ENCODE measurements at regions not wholly inside any gene's neighbourhood (a gene's known extent, or its start where the extent isn't known, plus 50 kb on each side); places are given as distances from the start of the nearest gene placed in this dataset.

DNA sequence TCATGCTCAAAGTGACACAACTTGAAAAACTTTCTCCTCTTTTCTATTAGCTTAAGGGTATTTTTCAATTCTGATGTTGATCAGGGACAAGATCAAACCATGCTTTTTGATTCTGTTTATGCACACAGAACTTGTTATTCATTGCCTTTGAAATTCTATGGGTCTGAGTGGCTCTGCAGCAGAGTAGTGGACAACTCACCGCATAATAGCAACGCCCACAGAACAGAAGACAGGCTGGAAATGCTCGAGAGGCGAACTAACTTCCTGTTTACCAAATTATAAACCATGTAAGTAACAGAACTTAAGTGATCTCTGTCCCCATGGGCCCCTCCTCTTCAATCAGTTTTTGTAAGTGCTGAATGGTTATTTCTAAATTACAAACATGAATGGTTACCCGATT is 131.2 kb downstream of the CBLN2 start:
- ChIA-PET CTCF (no interaction called here), POLR2A (ENCODE audit: low non-redundant PET) (no interaction called here)
- H3K9me3 ChIP-seq (ENCODE audit: low read depth, low read length, poor library complexity, severe bottlenecking): no peaks in the 10 kb centered on the region
- H3K27ac ChIP-seq (ENCODE audit: low read depth, low read length, poor library complexity, severe bottlenecking): no peak overlapping the region
- intact Hi-C loops (cut with micrococcal nuclease; ENCODE audit: unreplicated experiment): no loop called here
- H3K27me3 ChIP-seq (replicated peaks; ENCODE audit: insufficient read depth, low read depth, low read length, poor library complexity): no peaks in the 10 kb centered on the region
- TF ChIP-seq, protein P1, sequence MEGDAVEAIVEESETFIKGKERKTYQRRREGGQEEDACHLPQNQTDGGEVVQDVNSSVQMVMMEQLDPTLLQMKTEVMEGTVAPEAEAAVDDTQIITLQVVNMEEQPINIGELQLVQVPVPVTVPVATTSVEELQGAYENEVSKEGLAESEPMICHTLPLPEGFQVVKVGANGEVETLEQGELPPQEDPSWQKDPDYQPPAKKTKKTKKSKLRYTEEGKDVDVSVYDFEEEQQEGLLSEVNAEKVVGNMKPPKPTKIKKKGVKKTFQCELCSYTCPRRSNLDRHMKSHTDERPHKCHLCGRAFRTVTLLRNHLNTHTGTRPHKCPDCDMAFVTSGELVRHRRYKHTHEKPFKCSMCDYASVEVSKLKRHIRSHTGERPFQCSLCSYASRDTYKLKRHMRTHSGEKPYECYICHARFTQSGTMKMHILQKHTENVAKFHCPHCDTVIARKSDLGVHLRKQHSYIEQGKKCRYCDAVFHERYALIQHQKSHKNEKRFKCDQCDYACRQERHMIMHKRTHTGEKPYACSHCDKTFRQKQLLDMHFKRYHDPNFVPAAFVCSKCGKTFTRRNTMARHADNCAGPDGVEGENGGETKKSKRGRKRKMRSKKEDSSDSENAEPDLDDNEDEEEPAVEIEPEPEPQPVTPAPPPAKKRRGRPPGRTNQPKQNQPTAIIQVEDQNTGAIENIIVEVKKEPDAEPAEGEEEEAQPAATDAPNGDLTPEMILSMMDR (conservative IDR thresholded peaks at IDR 0.05; ENCODE audit: low read depth, low read length): no peak
- TF ChIP-seq EZH2 (IDR thresholded peaks at IDR 0.05; ENCODE audit: borderline replicate concordance, low read depth, low read length, poor library complexity, severe bottlenecking): no peak
- no TSS peak for BruUV-seq (replicated peaks)
- H3K4me3 ChIP-seq (ENCODE audit: low read depth, low read length, poor library complexity, severe bottlenecking): no peak overlapping the region
- DNase-seq (ENCODE audit: low spot score): no peak
- H3K36me3 ChIP-seq (ENCODE audit: insufficient read depth, low read length, poor library complexity, severe bottlenecking): no peaks in the 10 kb centered on the region
- no peaks in the 10 kb centered on the region for H3K4me1 ChIP-seq (ENCODE audit: insufficient read depth, low read length, poor library complexity, severe bottlenecking)

- Histone ChIP-seq H3K4me3 (ENCODE audit: low read depth, low read length, poor library complexity, severe bottlenecking) (no peak overlapping the region), H3K36me3 (ENCODE audit: insufficient read depth, low read length, poor library complexity, severe bottlenecking) (no peaks in the 10 kb centered on the region), H3K27ac (ENCODE audit: low read depth, low read length, poor library complexity, severe bottlenecking) (no peak overlapping the region), H3K4me1 (ENCODE audit: insufficient read depth, low read length, poor library complexity, severe bottlenecking) (no peaks in the 10 kb centered on the region), H3K27me3 (replicated peaks; ENCODE audit: insufficient read depth, low read depth, low read length, poor library complexity) (no peaks in the 10 kb centered on the region), H3K9me3 (ENCODE audit: low read depth, low read length, poor library complexity, severe bottlenecking) (no peaks in the 10 kb centered on the region)
- POLR2A ChIA-PET (ENCODE audit: low non-redundant PET): no interaction called here
- no TSS peak for BruUV-seq (replicated peaks)
- CTCF ChIA-PET: no interaction called here
- TF ChIP-seq EZH2 (IDR thresholded peaks at IDR 0.05; ENCODE audit: borderline replicate concordance, low read depth, low read length, poor library complexity, severe bottlenecking): no peak
- TF ChIP-seq, protein P1 (conservative IDR thresholded peaks at IDR 0.05; ENCODE audit: low read depth, low read length): no peak
- intact Hi-C loops (cut with micrococcal nuclease; ENCODE audit: unreplicated experiment): no loop called here
- DNase-seq (ENCODE audit: low spot score): no peak
These were observed 132.9 kb downstream of the CBLN2 start for GRCh38 chr18:72411261-72411660.

- Histone ChIP-seq H3K4me1 (ENCODE audit: insufficient read depth, low read length, poor library complexity, severe bottlenecking) (no peaks in the 10 kb centered on the region), H3K36me3 (ENCODE audit: insufficient read depth, low read length, poor library complexity, severe bottlenecking) (no peaks in the 10 kb centered on the region), H3K9me3 (ENCODE audit: low read depth, low read length, poor library complexity, severe bottlenecking) (no peaks in the 10 kb centered on the region), H3K27me3 (replicated peaks; ENCODE audit: insufficient read depth, low read depth, low read length, poor library complexity) (no peaks in the 10 kb centered on the region), H3K27ac (ENCODE audit: low read depth, low read length, poor library complexity, severe bottlenecking) (no peak overlapping the region), H3K4me3 (ENCODE audit: low read depth, low read length, poor library complexity, severe bottlenecking) (no peak overlapping the region)
- ChIA-PET POLR2A (ENCODE audit: low non-redundant PET) (no interaction called here), CTCF (no interaction called here)
- DNase-seq (ENCODE audit: low spot score): no peak
- BruUV-seq (replicated peaks): no TSS peak
- intact Hi-C loops (cut with micrococcal nuclease; ENCODE audit: unreplicated experiment): no loop called here
- TF ChIP-seq, protein P1 (conservative IDR thresholded peaks at IDR 0.05; ENCODE audit: low read depth, low read length): no peak
- no peak for TF ChIP-seq EZH2 (IDR thresholded peaks at IDR 0.05; ENCODE audit: borderline replicate concordance, low read depth, low read length, poor library complexity, severe bottlenecking)
These were observed 133.7 kb downstream of the CBLN2 start for GRCh38 chr18:72410399-72410798.

Data from A673 (cell line).